GM21515 (cell line): ENCODE measurements at regions not wholly inside any gene's neighbourhood (a gene's known extent, or its start where the extent isn't known, plus 50 kb on each side); places are given as distances from the start of the nearest gene placed in this dataset.
"Not testable (repeated sequence)": the region's sequence is repeated elsewhere in the genome, so short reads cannot be mapped to it uniquely, and the experiment has no call there.

Experiments
- ATAC-seq: cut with Tn5 transposase; IDR thresholded peaks from one replicate; pipeline ENCODE4 v1.9.1; 2021; ENCODE audit not compliant: unreplicated experiment

- no peak for ATAC-seq
These were observed 224.5 kb upstream of the CENPE start for GRCh38 chr4:103422467-103423219.

- no peak for ATAC-seq
These were observed 217.7 kb upstream of the CENPE start for GRCh38 chr4:103415801-103416200.

- not testable (repeated sequence) for ATAC-seq
These were observed 214.5 kb upstream of the CENPE start for GRCh38 chr4:103412646-103413045.

- no peak for ATAC-seq
These were observed 212.2 kb upstream of the CENPE start for GRCh38 chr4:103410386-103410785.

GRCh38 chr4:103405415-103405814 lies 207.3 kb upstream of the CENPE start:
- peak; percentile 63 for ATAC-seq

GRCh38 chr4:103403619-103404018 lies 205.5 kb upstream of the CENPE start:
- no peak for ATAC-seq

GRCh38 chr4:103402198-103402597 lies 204.1 kb upstream of the CENPE start:
- ATAC-seq: no peak

GRCh38 chr4:103400405-103400804 lies 202.3 kb upstream of the CENPE start:
- peak; percentile 57 for ATAC-seq

GRCh38 chr4:103397541-103397940 lies 199.4 kb upstream of the CENPE start:
- no peak for ATAC-seq

- ATAC-seq: not testable (repeated sequence)
These were observed 189.4 kb upstream of the CENPE start for GRCh38 chr4:103387508-103388011.

- not testable (repeated sequence) for ATAC-seq
These were observed 187.4 kb upstream of the CENPE start for GRCh38 chr4:103385565-103385964.

- no peak for ATAC-seq
These were observed 177.1 kb upstream of the CENPE start for GRCh38 chr4:103375278-103375677.

GRCh38 chr4:103374758-103375157 lies 176.6 kb upstream of the CENPE start:
- no peak for ATAC-seq

- no peak for ATAC-seq
These were observed 176.2 kb upstream of the CENPE start for GRCh38 chr4:103374306-103374705.

GRCh38 chr4:103372002-103372558 lies 173.9 kb upstream of the CENPE start:
- ATAC-seq: no peak

GRCh38 chr4:103370336-103370735 lies 172.2 kb upstream of the CENPE start:
- ATAC-seq: no peak

GRCh38 chr4:103365285-103365684 lies 167.1 kb upstream of the CENPE start:
- no peak for ATAC-seq

GRCh38 chr4:103364083-103364482 lies 165.9 kb upstream of the CENPE start:
- no peak for ATAC-seq

- no peak for ATAC-seq
These were observed 163.8 kb upstream of the CENPE start for GRCh38 chr4:103361926-103362325.

- no peak for ATAC-seq
These were observed 161.8 kb upstream of the CENPE start for GRCh38 chr4:103359900-103360299.

GRCh38 chr4:103354006-103354405 lies 155.9 kb upstream of the CENPE start:
- ATAC-seq: no peak

GRCh38 chr4:103329642-103330041 lies 131.5 kb upstream of the CENPE start:
- ATAC-seq: no peak

- no peak for ATAC-seq
These were observed 126.7 kb upstream of the CENPE start for GRCh38 chr4:103324811-103325210.
